ES-I3 (cell line): ENCODE measurements at regions not wholly inside any gene's neighbourhood (a gene's known extent, or its start where the extent isn't known, plus 50 kb on each side); places are given as distances from the start of the nearest gene placed in this dataset.

Source experiments
- H3K36me3 ChIP-seq: 2 replicates; pipeline ENCODE4 v1.6.1; 2013; ENCODE audit warnings: mild to moderate bottlenecking, low read length, control low read depth, moderate library complexity; ENCODE audit not compliant: insufficient read depth
- H3K4me1 ChIP-seq: 2 replicates; pipeline ENCODE4 v1.6.1; 2013; ENCODE audit warnings: mild to moderate bottlenecking, control low read depth, low read length; ENCODE audit not compliant: insufficient read depth
- H3K9ac ChIP-seq: 2 replicates; pipeline ENCODE4 v1.6.1; 2013; ENCODE audit warnings: low read depth, mild to moderate bottlenecking, low read length, moderate library complexity
- H3K9me3 ChIP-seq: 2 replicates; pipeline ENCODE4 v1.6.1; 2013; ENCODE audit warnings: mild to moderate bottlenecking, low read length, moderate library complexity; ENCODE audit not compliant: control insufficient read depth, insufficient read depth

GRCh38 chr12:102622618-102623017 is 142.3 kb upstream of the IGF1 start:
- H3K9ac ChIP-seq = no peak overlapping the region
- peaks cover 8% of the 10 kb centered on the region; the same call in 1 of the 2 replicates for H3K9me3 ChIP-seq
- H3K4me1 ChIP-seq = no peaks in the 10 kb centered on the region
- no peaks in the 10 kb centered on the region for H3K36me3 ChIP-seq

GRCh38 chr12:102618197-102618877 is 138.0 kb upstream of the IGF1 start:
- no peaks in the 10 kb centered on the region for H3K4me1 ChIP-seq
- no peak overlapping the region for H3K9ac ChIP-seq
- no peaks in the 10 kb centered on the region for H3K9me3 ChIP-seq
- H3K36me3 ChIP-seq = no peaks in the 10 kb centered on the region

- peaks cover 6% of the 10 kb centered on the region for H3K4me1 ChIP-seq
- no peak overlapping the region for H3K9ac ChIP-seq
- H3K9me3 ChIP-seq = no peaks in the 10 kb centered on the region
- H3K36me3 ChIP-seq = no peaks in the 10 kb centered on the region
Measured at GRCh38 chr12:102616692-102617091, 136.3 kb upstream of the IGF1 start.

GRCh38 chr12:102611995-102612394 is 131.6 kb upstream of the IGF1 start:
- Histone ChIP-seq H3K9me3 (no peaks in the 10 kb centered on the region), H3K4me1 (peaks cover 14% of the 10 kb centered on the region), H3K9ac (peak overlapping the region; percentile 7; the same call in 1 of the 2 replicates), H3K36me3 (no peaks in the 10 kb centered on the region)

GRCh38 chr12:102609996-102610395 is 129.6 kb upstream of the IGF1 start:
- Histone ChIP-seq H3K4me1 (peaks cover 14% of the 10 kb centered on the region), H3K9ac (no peak overlapping the region), H3K9me3 (no peaks in the 10 kb centered on the region), H3K36me3 (no peaks in the 10 kb centered on the region)

GRCh38 chr12:102603021-102603420 is 122.7 kb upstream of the IGF1 start:
- no peaks in the 10 kb centered on the region for H3K9me3 ChIP-seq
- H3K36me3 ChIP-seq = no peaks in the 10 kb centered on the region
- H3K9ac ChIP-seq = no peak overlapping the region
- no peaks in the 10 kb centered on the region; the same call in 1 of the 2 replicates for H3K4me1 ChIP-seq

GRCh38 chr12:102602521-102602920 is 122.2 kb upstream of the IGF1 start:
- no peak overlapping the region for H3K9ac ChIP-seq
- H3K36me3 ChIP-seq = no peaks in the 10 kb centered on the region
- H3K4me1 ChIP-seq = no peaks in the 10 kb centered on the region; the same call in 1 of the 2 replicates
- no peaks in the 10 kb centered on the region for H3K9me3 ChIP-seq

GRCh38 chr12:102601621-102602020 is 121.3 kb upstream of the IGF1 start:
- H3K4me1 ChIP-seq = no peaks in the 10 kb centered on the region; the same call in 1 of the 2 replicates
- H3K9ac ChIP-seq = no peak overlapping the region
- no peaks in the 10 kb centered on the region for H3K9me3 ChIP-seq
- H3K36me3 ChIP-seq = no peaks in the 10 kb centered on the region

GRCh38 chr12:102596687-102597086 is 116.3 kb upstream of the IGF1 start:
- Histone ChIP-seq H3K9ac (no peak overlapping the region), H3K4me1 (peaks cover 6% of the 10 kb centered on the region), H3K36me3 (no peaks in the 10 kb centered on the region), H3K9me3 (no peaks in the 10 kb centered on the region)

- Histone ChIP-seq H3K9ac (no peak overlapping the region), H3K9me3 (no peaks in the 10 kb centered on the region), H3K36me3 (no peaks in the 10 kb centered on the region)
Measured at GRCh38 chr12:102596031-102596430, 115.7 kb upstream of the IGF1 start.

GRCh38 chr12:102595315-102595714 is 115.0 kb upstream of the IGF1 start:
- Histone ChIP-seq H3K4me1 (peaks cover 6% of the 10 kb centered on the region), H3K9me3 (no peaks in the 10 kb centered on the region), H3K9ac (no peak overlapping the region), H3K36me3 (no peaks in the 10 kb centered on the region)

More at GRCh38 chr12:102596031-102596430, 115.7 kb upstream of the IGF1 start:
- peaks cover 6% of the 10 kb centered on the region for H3K4me1 ChIP-seq

GRCh38 chr12:102593134-102593533 is 112.8 kb upstream of the IGF1 start:
- peaks cover 6% of the 10 kb centered on the region for H3K4me1 ChIP-seq

GRCh38 chr12:102592134-102592533 is 111.8 kb upstream of the IGF1 start:
- Histone ChIP-seq H3K36me3 (no peaks in the 10 kb centered on the region), H3K9ac (no peak overlapping the region), H3K9me3 (peaks cover 3% of the 10 kb centered on the region; the same call in 1 of the 2 replicates), H3K4me1 (peaks cover 6% of the 10 kb centered on the region)

More at GRCh38 chr12:102593134-102593533, 112.8 kb upstream of the IGF1 start:
- H3K9ac ChIP-seq = no peak overlapping the region
- H3K36me3 ChIP-seq = no peaks in the 10 kb centered on the region
- peaks cover 3% of the 10 kb centered on the region; the same call in 1 of the 2 replicates for H3K9me3 ChIP-seq

- H3K4me1 ChIP-seq = no peaks in the 10 kb centered on the region
- no peaks in the 10 kb centered on the region for H3K36me3 ChIP-seq
- no peak overlapping the region for H3K9ac ChIP-seq
- no peaks in the 10 kb centered on the region for H3K9me3 ChIP-seq
Measured at GRCh38 chr12:102573237-102573636, 92.9 kb upstream of the IGF1 start.

GRCh38 chr12:102571889-102572288 is 91.5 kb upstream of the IGF1 start:
- H3K4me1 ChIP-seq = no peaks in the 10 kb centered on the region; the same call in 1 of the 2 replicates

More at GRCh38 chr12:102571889-102572288, 91.5 kb upstream of the IGF1 start:
- no peaks in the 10 kb centered on the region for H3K9me3 ChIP-seq
- H3K36me3 ChIP-seq = no peaks in the 10 kb centered on the region
- H3K9ac ChIP-seq = no peak overlapping the region
